CD4-positive, alpha-beta T cell treated with Interleukin-4 for 1 hour (primary cell): ENCODE measurements at regions not wholly inside any gene's neighbourhood (a gene's known extent, or its start where the extent isn't known, plus 50 kb on each side); places are given as distances from the start of the nearest gene placed in this dataset.

Source experiments
- DNase-seq, 2 donors: peaks; one replicate each; pipeline ENCODE4 v3.0.0-alpha.2; 2020 to 2022

- DNase-seq, result no peak
Measured at GRCh38 chr18:68330658-68331057, 384.2 kb downstream of the TMX3 start.

- no peak for DNase-seq
Measured at GRCh38 chr18:68323921-68324320, 391.0 kb downstream of the TMX3 start.

DNA sequence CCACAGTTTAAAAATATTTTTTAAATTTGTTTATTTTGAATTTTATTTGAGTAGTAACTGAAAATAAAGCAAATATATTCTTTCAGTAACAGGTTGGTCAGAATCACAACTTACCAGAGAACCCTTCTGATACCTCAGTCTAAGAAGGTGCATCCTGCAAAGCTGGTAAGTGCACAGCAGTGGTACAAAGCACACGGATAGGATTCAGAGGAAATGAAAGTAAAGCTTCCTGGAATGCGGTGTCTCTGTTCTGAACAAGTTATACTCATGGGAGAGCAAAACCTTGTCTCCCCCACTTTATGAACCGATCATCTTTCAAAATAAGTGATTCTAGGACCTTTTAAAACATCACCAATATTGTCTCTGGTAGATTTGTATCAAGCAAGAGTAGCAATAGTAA lies 398.3 kb downstream of the TMX3 start:
- DNase-seq, result no peak

DNA sequence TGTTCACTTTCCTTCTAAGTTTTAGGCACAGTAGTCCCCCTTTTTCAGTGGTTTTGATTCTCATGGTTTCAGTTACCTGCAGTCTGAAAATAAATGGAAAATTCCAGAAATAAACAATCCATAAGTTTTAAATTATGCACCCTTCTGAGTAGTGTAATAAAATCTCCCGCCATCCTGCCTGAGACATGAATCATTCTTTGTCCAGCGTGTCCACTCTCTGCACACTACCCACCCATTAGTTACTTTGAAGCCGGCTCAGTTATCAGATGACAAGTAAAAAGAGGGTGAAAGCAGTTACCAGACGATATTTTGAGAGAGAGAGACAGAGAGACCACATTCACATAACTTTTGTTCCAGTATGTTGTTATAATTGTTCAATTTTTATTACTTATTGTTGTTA lies 400.5 kb downstream of the TMX3 start:
- no peak for DNase-seq

GRCh38 chr18:68301441-68301840 lies 413.5 kb downstream of the TMX3 start:
- DNase-seq, result no peak

- no peak for DNase-seq
Measured at GRCh38 chr18:68299906-68300305, 415.0 kb downstream of the TMX3 start.

GRCh38 chr18:68298330-68298729 lies 416.6 kb downstream of the TMX3 start:
- no peak for DNase-seq

DNA sequence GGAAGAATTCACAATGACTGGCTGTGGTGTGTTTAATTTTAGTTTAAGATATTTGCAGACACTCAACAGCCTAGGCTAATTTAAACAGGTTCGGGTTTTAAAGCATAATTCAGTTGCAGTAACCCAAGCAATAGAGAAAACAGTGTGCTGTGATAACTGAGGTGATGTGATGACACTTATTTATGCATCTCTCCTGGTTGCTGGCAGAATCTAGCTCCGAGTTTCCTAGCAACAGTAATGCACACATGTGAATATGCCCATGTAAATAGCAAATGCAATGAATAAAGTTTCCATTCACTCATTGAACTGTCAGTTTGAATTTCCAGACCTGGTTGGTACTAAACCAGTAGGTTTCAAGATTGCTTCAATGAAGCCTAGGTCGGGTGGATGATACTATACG lies 426.5 kb downstream of the TMX3 start:
- DNase-seq, result no peak

DNA sequence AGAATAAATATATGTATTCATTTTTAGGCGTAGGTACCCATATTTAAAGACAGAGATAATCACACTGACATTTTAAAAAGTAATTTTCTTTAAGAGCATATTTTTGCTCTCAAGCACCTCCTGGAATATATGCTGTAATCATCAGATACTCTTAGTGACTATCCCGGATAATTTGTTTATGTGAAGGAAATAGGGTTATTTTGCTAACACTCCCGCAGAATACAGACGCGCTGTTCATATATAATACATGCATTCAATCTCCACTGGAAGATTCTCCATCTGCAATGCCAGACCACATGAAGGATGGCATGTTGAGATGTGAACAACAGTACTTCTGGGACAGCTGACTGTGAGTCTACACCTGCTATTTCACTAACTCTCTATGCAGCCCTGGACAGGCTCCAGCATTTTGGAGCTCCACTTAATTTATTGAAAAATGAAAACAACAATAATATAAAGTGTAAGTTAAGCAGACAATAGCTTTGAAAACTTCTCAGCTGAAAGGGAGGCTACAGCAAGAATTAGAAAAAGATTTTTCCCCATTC lies 430.6 kb downstream of the TMX3 start:
- DNase-seq, result no peak

GRCh38 chr18:68283834-68284233 lies 431.1 kb downstream of the TMX3 start:
- no peak for DNase-seq

DNA sequence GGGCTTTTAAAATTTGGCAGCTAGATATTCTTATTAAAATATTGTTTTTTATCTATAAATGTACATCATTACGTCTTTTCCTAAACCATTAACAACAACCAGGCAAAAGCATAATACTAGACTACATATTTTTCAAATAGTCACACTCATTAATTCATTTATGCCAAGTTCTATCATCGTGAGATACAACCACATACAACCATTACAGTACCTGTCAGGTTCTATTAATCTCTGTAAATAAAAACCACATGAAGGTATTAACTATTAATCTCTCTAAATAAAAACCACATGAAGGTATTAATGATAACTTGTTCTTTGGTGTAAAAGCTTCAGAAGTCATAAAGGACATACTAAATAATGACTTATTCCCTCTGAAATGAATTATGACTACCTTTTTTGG lies 432.7 kb downstream of the TMX3 start:
- no peak for DNase-seq

GRCh38 chr18:68275616-68276015 lies 439.3 kb downstream of the TMX3 start:
- DNase-seq, result no peak

GRCh38 chr18:68270017-68270416 lies 444.9 kb downstream of the TMX3 start:
- no peak for DNase-seq

- no peak for DNase-seq
Measured at GRCh38 chr18:68267583-68267982, 447.3 kb downstream of the TMX3 start.

- DNase-seq, result no peak
Measured at GRCh38 chr18:68263481-68263880, 451.4 kb downstream of the TMX3 start.

GRCh38 chr18:68262690-68263294 lies 452.1 kb downstream of the TMX3 start:
- DNase-seq, result no peak

DNA sequence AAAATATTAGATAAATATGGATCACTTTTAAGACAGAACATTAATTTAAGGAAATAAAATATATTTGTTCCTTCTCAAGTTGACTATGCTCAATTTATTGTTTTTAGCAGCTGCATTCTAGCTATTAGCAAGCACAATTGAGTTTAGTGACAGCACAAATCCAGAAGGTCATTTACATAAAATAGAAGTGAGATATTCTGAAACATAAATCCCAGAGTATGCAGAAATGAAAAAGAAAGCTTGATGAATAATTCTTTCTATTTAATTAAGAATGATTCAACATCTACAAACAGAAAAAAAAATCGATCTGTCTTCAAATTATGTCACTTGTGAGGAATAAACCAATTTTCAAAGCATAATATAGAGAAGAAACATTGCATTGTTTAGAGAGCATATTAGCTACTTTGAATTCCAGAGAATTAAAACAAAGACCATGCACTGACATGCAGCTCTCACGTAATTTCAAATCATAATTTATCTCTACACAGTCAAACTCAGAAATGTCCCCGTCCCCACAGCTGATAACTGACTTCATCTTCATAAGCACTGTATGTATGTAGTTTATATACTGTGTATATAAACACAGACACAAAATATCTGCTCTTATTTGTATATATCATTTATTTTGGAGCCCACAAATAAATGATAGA lies 458.4 kb downstream of the TMX3 start:
- DNase-seq, result no peak

GRCh38 chr18:68244786-68245185 lies 470.1 kb downstream of the TMX3 start:
- no peak for DNase-seq

- no peak for DNase-seq
Measured at GRCh38 chr18:68241881-68242280, 473.0 kb downstream of the TMX3 start.

DNA sequence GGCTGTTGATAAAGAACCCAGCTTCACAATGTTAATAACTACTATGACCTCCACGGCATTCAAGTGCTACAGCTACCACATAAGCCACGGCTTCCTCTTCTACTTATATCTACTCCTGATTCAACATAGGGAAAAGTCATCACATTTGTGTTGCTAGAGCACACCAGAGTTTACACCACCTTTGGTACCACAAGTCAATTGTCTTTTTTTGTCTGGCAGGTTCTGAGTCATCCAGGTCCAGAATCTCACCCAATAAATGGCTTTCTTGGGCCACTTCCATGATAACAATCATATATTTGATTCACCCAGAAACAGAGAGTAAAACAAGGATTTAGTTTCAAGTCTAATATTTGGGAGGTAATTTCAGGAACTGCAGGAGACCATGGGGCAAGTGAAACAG lies 480.2 kb downstream of the TMX3 start:
- no peak for DNase-seq

- DNase-seq, result no peak
Measured at GRCh38 chr18:68234131-68234530, 480.8 kb downstream of the TMX3 start.

DNA sequence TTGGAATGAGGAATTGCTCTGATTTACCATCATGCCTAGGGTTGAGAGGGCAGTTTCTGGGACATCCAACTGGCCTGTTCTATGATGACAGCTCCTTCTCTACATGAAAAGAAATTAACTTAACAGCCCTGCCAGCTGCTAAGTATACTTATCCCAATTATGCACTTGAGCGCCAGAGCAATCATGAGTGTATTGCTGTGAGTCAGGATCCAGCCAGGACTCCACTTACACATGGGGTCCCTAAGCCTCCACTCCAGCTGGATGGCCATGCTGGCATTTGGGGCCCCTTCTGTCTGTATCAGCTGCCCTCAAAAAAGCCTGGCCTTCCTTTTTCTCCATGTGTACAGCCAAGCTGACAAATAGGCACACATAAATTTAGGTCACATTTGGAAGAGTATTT lies 481.9 kb downstream of the TMX3 start:
- DNase-seq, result no peak

DNA sequence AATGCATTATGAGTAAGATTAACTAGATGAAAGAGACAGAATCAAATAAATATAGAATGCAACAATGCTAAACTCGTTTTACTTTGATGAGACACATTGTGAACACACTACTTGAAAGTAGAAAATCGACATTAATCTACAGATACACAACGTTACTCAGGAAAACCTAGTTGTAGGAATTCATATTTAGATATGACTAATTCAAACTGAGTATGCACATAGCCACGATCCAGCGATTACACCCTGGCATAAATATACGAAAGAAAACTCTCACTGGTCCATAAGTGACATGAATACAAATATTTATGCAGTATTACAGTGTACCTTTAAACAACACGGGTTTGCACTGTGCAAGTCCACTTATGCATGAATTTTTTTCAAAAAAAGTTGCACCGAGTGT lies 485.6 kb downstream of the TMX3 start:
- DNase-seq, result no peak

GRCh38 chr18:68221111-68221724 lies 493.7 kb downstream of the TMX3 start:
- DNase-seq, result no peak
